HCT116 (cell line): ENCODE measurements at regions not wholly inside any gene's neighbourhood (a gene's known extent, or its start where the extent isn't known, plus 50 kb on each side); places are given as distances from the start of the nearest gene placed in this dataset.

Source experiments
- ATAC-seq: fragments of 200-7000 bp; cut with Tn5 transposase; 2 replicates; pipeline ENCODE4 v1.9.1; 2020; ENCODE audit warnings: mild to moderate bottlenecking, moderate library complexity
- BruUV-seq: library from RNA; stranded (reverse); fragments of 400-500 nt; replicated peaks from 2 replicates; lab custom pipeline; 2021; lab: Mats Ljungman, UMichigan
- CTCF ChIA-PET: fragments of 300-600 bp; sonication (Branson Sonifier 250); formaldehyde crosslinking; loops from one replicate; lab custom pipeline; 2021; ENCODE audit warnings: antibody characterized with exemption; lab: Charles Lee
- POLR2A ChIA-PET: fragments of 300-600, 350-600 bp; sonication (Branson Sonifier 250); formaldehyde crosslinking; loops from one replicate; lab custom pipeline; 2021; ENCODE audit warnings: antibody characterized with exemption; lab: Charles Lee
- RAD21 ChIA-PET, 2 experiments: fragments of 300-600 bp; sonication (Branson Sonifier 250); formaldehyde crosslinking; loops; one replicate each; lab custom pipeline; 2023; ENCODE audit warnings: low total read pairs in 2 of 2; ENCODE audit not compliant: uncharacterized antibody in 2 of 2, unreplicated experiment in 2 of 2, low non-redundant PET in 1 of 2; lab: Charles Lee
- DNase-seq: peaks from one replicate; pipeline ENCODE4 v3.0.0-alpha.2; 2010; ENCODE audit warnings: low read depth, low spot score
- H2AFZ ChIP-seq: fragments of 200-600 bp; shearing (Covaris generic), sonication (generic); 2 replicates; pipeline ENCODE4 v1.6.1; 2017; ENCODE audit warnings: low read depth, mixed run types, mixed read lengths, antibody characterized with exemption, low read length; ENCODE audit not compliant: poor library complexity, severe bottlenecking
- H3K27ac ChIP-seq: 2 replicates; pipeline ENCODE4 v1.5.1; 2012; ENCODE audit warnings: low read depth, low read length
- H3K27me3 ChIP-seq: fragments of 200-600 bp; sonication (generic); 2 replicates; pipeline ENCODE4 v1.6.1; 2016; ENCODE audit warnings: mixed run types, low read length, mixed read lengths; ENCODE audit not compliant: insufficient read depth
- H3K36me3 ChIP-seq, 2 experiments: fragments of 200-500 bp in 1 of 2; fragments of 200-600 bp in 1 of 2; sonication (Bioruptor generic) in 1 of 2; sonication (generic) in 1 of 2; 2 replicates each; pipeline versions ENCODE4 v1.5.1 to v1.6.1; 2014 to 2016; ENCODE audit warnings: low read length in 2 of 2, inconsistent platforms in 1 of 2, mixed read lengths in 1 of 2, mixed run types in 1 of 2; ENCODE audit not compliant: insufficient read depth in 2 of 2, control insufficient read depth in 1 of 2
- H3K4me1 ChIP-seq, 2 experiments: fragments of 200-600 bp in 1 of 2; sonication (generic) in 1 of 2; 2 replicates each; pipeline versions ENCODE4 v1.5.1 to v1.6.1; 2012 to 2017; ENCODE audit warnings: low read length in 2 of 2, inconsistent platforms in 1 of 2, mild to moderate bottlenecking in 1 of 2, mixed read lengths in 1 of 2, mixed run types in 1 of 2, moderate library complexity in 1 of 2; ENCODE audit not compliant: insufficient read depth in 2 of 2, control insufficient read depth in 1 of 2
- H3K4me2 ChIP-seq: fragments of 200-600 bp; sonication (generic); 2 replicates; pipeline ENCODE4 v1.6.1; 2017; ENCODE audit warnings: mixed run types, low read length, mixed read lengths
- H3K4me3 ChIP-seq, 2 experiments: fragments of 200-600 bp in 1 of 2; sonication (generic) in 1 of 2; replicated peaks in 1 of 2; 2 replicates each; pipeline ENCODE4 v1.5.1; 2011 to 2016; ENCODE audit warnings: low read length in 2 of 2, control low read depth in 1 of 2, low read depth in 1 of 2, mild to moderate bottlenecking in 1 of 2, mixed read lengths in 1 of 2, mixed run types in 1 of 2
- H3K79me2 ChIP-seq: fragments of 200-600 bp; sonication (generic); 2 replicates; pipeline ENCODE4 v1.6.1; 2017; ENCODE audit warnings: mild to moderate bottlenecking, mixed run types, low read length, moderate library complexity, mixed read lengths; ENCODE audit not compliant: insufficient read depth
- H3K9ac ChIP-seq: fragments of 200-600 bp; sonication (generic); 2 replicates; pipeline ENCODE4 v1.6.1; 2016; ENCODE audit warnings: low read length, mixed read lengths
- H3K9me2 ChIP-seq: fragments of 200-600 bp; sonication (generic), shearing (Covaris generic); 2 replicates; pipeline ENCODE4 v1.6.1; 2017; ENCODE audit warnings: mixed run types, mild to moderate bottlenecking, moderate library complexity; ENCODE audit not compliant: insufficient read depth
- H3K9me3 ChIP-seq, 2 experiments: fragments of 200-500 bp in 1 of 2; fragments of 200-600 bp in 1 of 2; sonication (Bioruptor generic) in 1 of 2; sonication (generic) in 1 of 2; 2 replicates each; pipeline ENCODE4 v1.6.1; 2014 to 2017; ENCODE audit warnings: low read length in 2 of 2, mixed read lengths in 2 of 2, inconsistent platforms in 1 of 2, low read depth in 1 of 2, mild to moderate bottlenecking in 1 of 2, mixed run types in 1 of 2, moderate library complexity in 1 of 2; ENCODE audit not compliant: control insufficient read depth in 1 of 2, insufficient read depth in 1 of 2
- H4K20me1 ChIP-seq: fragments of 200-600 bp; sonication (generic), shearing (Covaris generic); 2 replicates; pipeline ENCODE4 v1.6.1; 2017; ENCODE audit warnings: mixed run types, mild to moderate bottlenecking, moderate library complexity; ENCODE audit not compliant: insufficient read depth
- ATF3 ChIP-seq: IDR thresholded peaks from 2 replicates; pipeline ENCODE4 v1.6.1; 2012
- CBX3 ChIP-seq: IDR thresholded peaks from 2 replicates; pipeline ENCODE4 v1.6.1; 2012; ENCODE audit warnings: low read depth
- EGR1 ChIP-seq: IDR thresholded peaks from 2 replicates; pipeline ENCODE4 v1.6.1; 2012; ENCODE audit warnings: low read depth
- EZH2 ChIP-seq: fragments of 200-600 bp; sonication (generic); IDR thresholded peaks from 2 replicates; pipeline ENCODE4 v1.6.1; 2017; ENCODE audit warnings: antibody characterized with exemption, mixed run types
- EZH2phosphoT487 ChIP-seq: fragments of 200-600 bp; IDR thresholded peaks from 2 replicates; pipeline ENCODE4 v1.6.1; 2018; ENCODE audit warnings: antibody characterized with exemption, borderline replicate concordance
- FOSL1 ChIP-seq: IDR thresholded peaks from 2 replicates; pipeline ENCODE4 v1.6.1; 2012; ENCODE audit warnings: low read depth
- JUND ChIP-seq: IDR thresholded peaks from 2 replicates; pipeline ENCODE4 v1.6.1; 2012
- MAX ChIP-seq: IDR thresholded peaks from 2 replicates; pipeline ENCODE4 v1.6.1; 2012
- RAD21 ChIP-seq: IDR thresholded peaks from 2 replicates; pipeline ENCODE4 v1.6.1; 2012; ENCODE audit warnings: low read depth, mild to moderate bottlenecking
- SIN3A ChIP-seq: IDR thresholded peaks from 2 replicates; pipeline ENCODE4 v1.6.1; 2012; ENCODE audit warnings: low read depth
- SP1 ChIP-seq: IDR thresholded peaks from 2 replicates; pipeline ENCODE4 v1.6.1; 2012; ENCODE audit warnings: low read depth
- SRF ChIP-seq: IDR thresholded peaks from 2 replicates; pipeline ENCODE4 v1.6.1; 2012; ENCODE audit warnings: low read depth
- TCF7L2 ChIP-seq: IDR thresholded peaks from 2 replicates; pipeline ENCODE4 v1.7.0; 2011; ENCODE audit warnings: borderline replicate concordance, inconsistent platforms; ENCODE audit not compliant: insufficient read depth, insufficient read length; ENCODE audit errors: extremely low read depth
- YY1 ChIP-seq: IDR thresholded peaks from 2 replicates; pipeline ENCODE4 v1.6.1; 2011; ENCODE audit warnings: low read length, low read depth, moderate library complexity, mild to moderate bottlenecking; ENCODE audit not compliant: insufficient replicate concordance; ENCODE audit errors: extremely low read depth
- ZBTB33 ChIP-seq: IDR thresholded peaks from 2 replicates; pipeline ENCODE4 v1.6.1; 2011; ENCODE audit warnings: mild to moderate bottlenecking, low read length, moderate library complexity; ENCODE audit not compliant: insufficient replicate concordance; ENCODE audit errors: extremely low read depth
- ZFX ChIP-seq: fragments of 450-650 bp; IDR thresholded peaks from 2 replicates; pipeline ENCODE4 v1.6.1; 2017
- ZNF274 ChIP-seq: fragments of 200-500 bp; sonication (Bioruptor generic); IDR thresholded peaks from 2 replicates; pipeline ENCODE4 v1.6.1; 2014; ENCODE audit warnings: mild to moderate bottlenecking, low read depth, low read length, inconsistent platforms
- intact Hi-C: fragments of 100-400 bp; cut with micrococcal nuclease; formaldehyde crosslinking; loops from 2 replicates; pipeline ENCODE4 v1.10.0; 2022

- H3K27ac ChIP-seq, result no peak overlapping the region
- no peak for DNase-seq
- TF ChIP-seq TCF7L2, result no peak
- no peak for TF ChIP-seq ZNF274
- no peak for TF ChIP-seq ZBTB33
- TF ChIP-seq, all 23 proteins: peak for 0
- Histone ChIP-seq H3K4me3 (no peak overlapping the region), H4K20me1 (no peaks in the 10 kb centered on the region), H3K27me3 (no peaks in the 10 kb centered on the region), H3K4me1 (no peaks in the 10 kb centered on the region), H2AFZ (no peak overlapping the region), H3K36me3 (no peaks in the 10 kb centered on the region), H3K4me2 (no peak overlapping the region), H3K9me3 (peaks cover 1 to 7% of the 10 kb centered on the region in 2 experiments; a peak in 2 of 4 replicates), H3K9ac (no peak overlapping the region), H3K79me2 (no peaks in the 10 kb centered on the region), H3K9me2 (no peaks in the 10 kb centered on the region)
- no TSS peak for BruUV-seq
- no peak for ATAC-seq
- ChIA-PET CTCF (no interaction called here), POLR2A (no interaction called here), RAD21 (no interaction called here)
- intact Hi-C loops, result no loop called here
These were observed 117.6 kb downstream of the UTRN start for GRCh38 chr6:144402750-144403149.

- Histone ChIP-seq H2AFZ (no peak overlapping the region), H3K27ac (no peak overlapping the region), H3K27me3 (no peaks in the 10 kb centered on the region), H3K4me1 (no peaks in the 10 kb centered on the region), H3K4me2 (no peak overlapping the region), H3K36me3 (no peaks in the 10 kb centered on the region), H3K9me3 (no peaks in the 10 kb centered on the region), H3K79me2 (no peaks in the 10 kb centered on the region), H3K9ac (no peak overlapping the region)
- ChIA-PET RAD21 (no interaction called here), POLR2A (no interaction called here), CTCF (no interaction called here)
- intact Hi-C loops, result no loop called here
- ATAC-seq (no peak), DNase-seq (no peak)
- no TSS peak for BruUV-seq
- TF ChIP-seq EZH2phosphoT487 (no peak), ZBTB33 (no peak), SP1 (no peak), MAX (no peak), EGR1 (no peak), EZH2 (no peak), CBX3 (no peak), ATF3 (no peak), JUND (no peak), YY1 (no peak), SIN3A (no peak), SRF (no peak), RAD21 (no peak), ZFX (no peak), FOSL1 (no peak)
- TF ChIP-seq, all 23 proteins: peak for 0
- H3K9me2 ChIP-seq, result no peaks in the 10 kb centered on the region
- H3K4me3 ChIP-seq, result no peak overlapping the region
- H4K20me1 ChIP-seq, result no peaks in the 10 kb centered on the region
These were observed 120.0 kb downstream of the UTRN start for GRCh38 chr6:144405163-144405562.
